K562 (cell line): ENCODE measurements at regions not wholly inside any gene's neighbourhood (a gene's known extent, or its start where the extent isn't known, plus 50 kb on each side); places are given as distances from the start of the nearest gene placed in this dataset.

ENCODE experiments used
- CHD7 ChIP-seq: fragments of 200-600 bp; sonication (generic); IDR thresholded peaks from one replicate; pipeline ENCODE4 v1.6.1; 2012; ENCODE audit warnings: mild to moderate bottlenecking, low read depth, low read length, inconsistent platforms
- SIN3B ChIP-seq: fragments of 450-650 bp; IDR thresholded peaks from 2 replicates; pipeline ENCODE4 v1.6.1; 2017; ENCODE audit warnings: low read depth, mild to moderate bottlenecking, moderate library complexity
- ZFP36 ChIP-seq: fragments of 150-350 bp; IDR thresholded peaks from 2 replicates; pipeline ENCODE4 v1.6.1; 2018; ENCODE audit warnings: low read length, low read depth; ENCODE audit not compliant: partially characterized antibody
- ZNF318 ChIP-seq, 2 experiments: fragments of 450-650 bp; IDR thresholded peaks; 2 replicates each; pipeline ENCODE4 v1.6.1; 2016; ENCODE audit warnings: mild to moderate bottlenecking in 2 of 2, borderline replicate concordance in 1 of 2, low read depth in 1 of 2, moderate library complexity in 1 of 2

- TF ChIP-seq CHD7 (no peak), ZNF318 (IDR thresholded peaks at IDR 0.05; ENCODE audit: borderline replicate concordance in 1 of 2, low read depth in 1 of 2) (no peak), ZFP36 (no peak), SIN3B (no peak)
Measured at GRCh38 chr20:58565461-58566175, 50.4 kb upstream of the APCDD1L start (continued).
